Liver (tissue), 3 donors: ENCODE measurements at regions not wholly inside any gene's neighbourhood (a gene's known extent, or its start where the extent isn't known, plus 50 kb on each side); places are given as distances from the start of the nearest gene placed in this dataset.

ENCODE experiments used
- CTCF ChIP-seq: fragments of 150-350 bp; IDR thresholded peaks from 2 replicates; pipeline ENCODE4 v1.5.1; 2017; ENCODE audit warnings: improper control_type of control experiment, low read depth, low read length; ENCODE audit not compliant: missing input control
- EGR1 ChIP-seq, 2 donors: IDR thresholded peaks; 2 replicates each; pipeline ENCODE4 v1.6.1; 2016 to 2018; ENCODE audit warnings: antibody characterized with exemption in 2 of 2, low read depth in 2 of 2
- HNF4A ChIP-seq, 2 donors: conservative IDR thresholded peaks; 2 replicates each; pipeline ENCODE4 v1.6.1; 2016; ENCODE audit warnings: antibody characterized with exemption in 2 of 2, mild to moderate bottlenecking in 2 of 2
- RAD21 ChIP-seq, 2 donors: IDR thresholded peaks; 2 replicates each; pipeline ENCODE4 v1.6.1; 2016; ENCODE audit warnings: antibody characterized with exemption in 2 of 2, mild to moderate bottlenecking in 2 of 2
- SP1 ChIP-seq: IDR thresholded peaks from 2 replicates; pipeline ENCODE4 v1.6.1; 2018; ENCODE audit warnings: antibody characterized with exemption, mild to moderate bottlenecking
- YY1 ChIP-seq: IDR thresholded peaks from 2 replicates; pipeline ENCODE4 v1.6.1; 2016; ENCODE audit warnings: antibody characterized with exemption, mild to moderate bottlenecking
- TF ChIP-seq, protein P1 (sequence below): IDR thresholded peaks from 2 replicates; pipeline ENCODE4 v1.6.1; 2016; ENCODE audit warnings: antibody characterized with exemption
- donor health status: healthy.
- donor health status: healthy.

- TF ChIP-seq CTCF: no peak
- TF ChIP-seq HNF4A (conservative IDR thresholded peaks at IDR 0.05): no peak
- no peak for TF ChIP-seq YY1
- TF ChIP-seq, protein P1, sequence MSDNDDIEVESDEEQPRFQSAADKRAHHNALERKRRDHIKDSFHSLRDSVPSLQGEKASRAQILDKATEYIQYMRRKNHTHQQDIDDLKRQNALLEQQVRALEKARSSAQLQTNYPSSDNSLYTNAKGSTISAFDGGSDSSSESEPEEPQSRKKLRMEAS: no peak
- TF ChIP-seq SP1: no peak
- TF ChIP-seq RAD21 (IDR thresholded peaks at IDR 0.05): no peak
- no peak for TF ChIP-seq EGR1 (IDR thresholded peaks at IDR 0.05; ENCODE audit: low read depth in 2 of 2)
Measured at GRCh38 chr16:35146031-35146710, 1686.8 kb downstream of the TP53TG3F start.
